ENCODE measurements at regions not wholly inside any gene's neighbourhood (a gene's known extent, or its start where the extent isn't known, plus 50 kb on each side); places are given as distances from the start of the nearest gene placed in this dataset.

- H2BK12ac ChIP-seq (ENCODE audit: low read length in 2 of 2), result peak overlapping the region; percentile 73 to 99
- peak overlapping the region in 1 of 2 experiments; percentile 16 for H3K4me3 ChIP-seq (ENCODE audit: insufficient read depth in 1 of 2, low read depth in 1 of 2, low read length in 2 of 2)
- 49% methylated on average over 6 of the region's 6 CpGs for WGBS
- H3K9ac ChIP-seq (ENCODE audit: low read length), result peak overlapping the region; percentile 81
- H3K18ac ChIP-seq (ENCODE audit: low read depth in 1 of 2, low read length in 2 of 2), result peak overlapping the region; percentile 93
- no peak overlapping the region for H2AFZ ChIP-seq (ENCODE audit: low read depth, low read length)
- peak overlapping the region in 1 of 2 experiments; percentile 83 for H3K14ac ChIP-seq (ENCODE audit: low read length in 2 of 2)
- no peak overlapping the region for H3K4me2 ChIP-seq (ENCODE audit: low read length, poor library complexity, severe bottlenecking)
- H3K4me1 ChIP-seq (ENCODE audit: control insufficient read depth, insufficient read depth, low read depth, low read length), result peaks cover 20% of the 10 kb centered on the region
- H3K27me3 ChIP-seq (ENCODE audit: control insufficient read depth in 1 of 2, insufficient read depth in 1 of 2, low read length in 2 of 2), result no peaks in the 10 kb centered on the region
- no peaks in the 10 kb centered on the region for H3K36me3 ChIP-seq (ENCODE audit: control insufficient read depth in 1 of 2, insufficient read depth in 2 of 2, low read depth in 1 of 2, low read length in 2 of 2)
- peak overlapping the region; percentile 88 for H2BK15ac ChIP-seq (ENCODE audit: low read depth, poor library complexity, severe bottlenecking)
- H3K4ac ChIP-seq (ENCODE audit: low read depth in 1 of 2, low read length in 2 of 2), result peak overlapping the region; percentile 84 to 85
- DNase-seq, result peak; percentile 97
- H2BK120ac ChIP-seq (ENCODE audit: low read depth, low read length), result peak overlapping the region; percentile 96
- peak overlapping the region; percentile 91 for H4K91ac ChIP-seq (ENCODE audit: low read length)
- peak overlapping the region; percentile 90 for H2BK5ac ChIP-seq (ENCODE audit: low read depth, low read length, poor library complexity, severe bottlenecking)
- H2AK5ac ChIP-seq (ENCODE audit: low read length, severe bottlenecking), result peak overlapping the region; percentile 97
- H4K8ac ChIP-seq (ENCODE audit: low read length), result peak overlapping the region; percentile 98
- peak overlapping the region; percentile 93 for H3K27ac ChIP-seq (ENCODE audit: low read length, poor library complexity, severe bottlenecking)
- no peaks in the 10 kb centered on the region for H3K79me1 ChIP-seq (replicated peaks; ENCODE audit: low read length, poor library complexity, severe bottlenecking)
- no peak overlapping the region for H3K23ac ChIP-seq (ENCODE audit: low read length in 2 of 2)
- no peaks in the 10 kb centered on the region for H3K9me3 ChIP-seq (ENCODE audit: control insufficient read depth, low read length)
Measured at GRCh38 chr2:237223201-237223861, 137.6 kb downstream of the COPS8 start.

GRCh38 chr2:237227190-237227589 lies 141.5 kb downstream of the COPS8 start:
- Histone ChIP-seq H2BK15ac (ENCODE audit: low read depth, poor library complexity, severe bottlenecking) (no peak overlapping the region), H2BK120ac (ENCODE audit: low read depth, low read length) (peak overlapping the region; percentile 44), H2AK5ac (ENCODE audit: low read length, severe bottlenecking) (peak overlapping the region; percentile 54), H2BK12ac (ENCODE audit: low read length in 2 of 2) (peak overlapping the region; percentile 61 to 94), H3K4me2 (ENCODE audit: low read length, poor library complexity, severe bottlenecking) (no peak overlapping the region), H4K91ac (ENCODE audit: low read length) (peak overlapping the region; percentile 88), H3K23ac (ENCODE audit: low read length in 2 of 2) (no peak overlapping the region), H3K18ac (ENCODE audit: low read depth in 1 of 2, low read length in 2 of 2) (peak overlapping the region; percentile 72 to 95), H3K14ac (ENCODE audit: low read length in 2 of 2) (no peak overlapping the region), H3K27me3 (ENCODE audit: control insufficient read depth in 1 of 2, insufficient read depth in 1 of 2, low read length in 2 of 2) (no peaks in the 10 kb centered on the region), H3K4me1 (ENCODE audit: control insufficient read depth, insufficient read depth, low read depth, low read length) (peaks cover 17% of the 10 kb centered on the region), H3K79me1 (replicated peaks; ENCODE audit: low read length, poor library complexity, severe bottlenecking) (no peaks in the 10 kb centered on the region), H3K4ac (ENCODE audit: low read depth in 1 of 2, low read length in 2 of 2) (peak overlapping the region; percentile 73 to 81), H3K4me3 (ENCODE audit: insufficient read depth in 1 of 2, low read depth in 1 of 2, low read length in 2 of 2) (no peak overlapping the region), H4K8ac (ENCODE audit: low read length) (peak overlapping the region; percentile 90), H3K9me3 (ENCODE audit: control insufficient read depth, low read length) (no peaks in the 10 kb centered on the region), H3K36me3 (ENCODE audit: control insufficient read depth in 1 of 2, insufficient read depth in 2 of 2, low read depth in 1 of 2, low read length in 2 of 2) (peaks cover 0 to 3% of the 10 kb centered on the region in 2 experiments), H3K9ac (ENCODE audit: low read length) (peak overlapping the region; percentile 80), H2BK5ac (ENCODE audit: low read depth, low read length, poor library complexity, severe bottlenecking) (peak overlapping the region; percentile 3), H3K27ac (ENCODE audit: low read length, poor library complexity, severe bottlenecking) (peak overlapping the region; percentile 66), H2AFZ (ENCODE audit: low read depth, low read length) (no peak overlapping the region)
- 63% methylated on average over 1 of the region's 2 CpGs for WGBS
- no peak for DNase-seq

- Histone ChIP-seq H2BK12ac (ENCODE audit: low read length in 2 of 2) (peak overlapping the region; percentile 50 to 69), H3K4me2 (ENCODE audit: low read length, poor library complexity, severe bottlenecking) (no peak overlapping the region), H3K36me3 (ENCODE audit: control insufficient read depth in 1 of 2, insufficient read depth in 2 of 2, low read depth in 1 of 2, low read length in 2 of 2) (peaks cover 0 to 3% of the 10 kb centered on the region in 2 experiments), H3K27me3 (ENCODE audit: control insufficient read depth in 1 of 2, insufficient read depth in 1 of 2, low read length in 2 of 2) (no peaks in the 10 kb centered on the region), H4K8ac (ENCODE audit: low read length) (peak overlapping the region; percentile 90), H3K4me3 (ENCODE audit: insufficient read depth in 1 of 2, low read depth in 1 of 2, low read length in 2 of 2) (no peak overlapping the region), H3K79me1 (replicated peaks; ENCODE audit: low read length, poor library complexity, severe bottlenecking) (no peaks in the 10 kb centered on the region), H3K27ac (ENCODE audit: low read length, poor library complexity, severe bottlenecking) (peak overlapping the region; percentile 66), H3K18ac (ENCODE audit: low read depth in 1 of 2, low read length in 2 of 2) (peak overlapping the region; percentile 72 to 95), H3K4me1 (ENCODE audit: control insufficient read depth, insufficient read depth, low read depth, low read length) (peaks cover 14% of the 10 kb centered on the region), H3K4ac (ENCODE audit: low read depth in 1 of 2, low read length in 2 of 2) (peak overlapping the region; percentile 57 to 73), H2BK120ac (ENCODE audit: low read depth, low read length) (peak overlapping the region; percentile 93), H2AK5ac (ENCODE audit: low read length, severe bottlenecking) (no peak overlapping the region), H3K9ac (ENCODE audit: low read length) (peak overlapping the region; percentile 80), H3K14ac (ENCODE audit: low read length in 2 of 2) (no peak overlapping the region), H3K9me3 (ENCODE audit: control insufficient read depth, low read length) (no peaks in the 10 kb centered on the region), H2BK5ac (ENCODE audit: low read depth, low read length, poor library complexity, severe bottlenecking) (peak overlapping the region; percentile 3), H4K91ac (ENCODE audit: low read length) (peak overlapping the region; percentile 88), H2AFZ (ENCODE audit: low read depth, low read length) (no peak overlapping the region), H3K23ac (ENCODE audit: low read length in 2 of 2) (no peak overlapping the region), H2BK15ac (ENCODE audit: low read depth, poor library complexity, severe bottlenecking) (no peak overlapping the region)
- peak; percentile 97 for DNase-seq
- 0% methylated on average over 7 of the region's 7 CpGs for WGBS
Measured at GRCh38 chr2:237227592-237228280, 142.0 kb downstream of the COPS8 start.

GRCh38 chr2:237228281-237228625 lies 142.6 kb downstream of the COPS8 start:
- H2BK15ac ChIP-seq (ENCODE audit: low read depth, poor library complexity, severe bottlenecking), result no peak overlapping the region
- H4K8ac ChIP-seq (ENCODE audit: low read length), result peak overlapping the region; percentile 55
- no peak for DNase-seq
- H2AK5ac ChIP-seq (ENCODE audit: low read length, severe bottlenecking), result peak overlapping the region; percentile 31
- H3K36me3 ChIP-seq (ENCODE audit: control insufficient read depth in 1 of 2, insufficient read depth in 2 of 2, low read depth in 1 of 2, low read length in 2 of 2), result peaks cover 0 to 3% of the 10 kb centered on the region in 2 experiments
- no peak overlapping the region for H3K4me3 ChIP-seq (ENCODE audit: insufficient read depth in 1 of 2, low read depth in 1 of 2, low read length in 2 of 2)
- peak overlapping the region; percentile 66 for H3K27ac ChIP-seq (ENCODE audit: low read length, poor library complexity, severe bottlenecking)
- peak overlapping the region; percentile 93 for H2BK120ac ChIP-seq (ENCODE audit: low read depth, low read length)
- H3K9me3 ChIP-seq (ENCODE audit: control insufficient read depth, low read length), result no peaks in the 10 kb centered on the region
- H3K27me3 ChIP-seq (ENCODE audit: control insufficient read depth in 1 of 2, insufficient read depth in 1 of 2, low read length in 2 of 2), result no peaks in the 10 kb centered on the region
- no peak overlapping the region for H3K23ac ChIP-seq (ENCODE audit: low read length in 2 of 2)
- no peak overlapping the region for H3K4me2 ChIP-seq (ENCODE audit: low read length, poor library complexity, severe bottlenecking)
- peak overlapping the region; percentile 25 for H4K91ac ChIP-seq (ENCODE audit: low read length)
- peak overlapping the region; percentile 57 to 84 for H3K4ac ChIP-seq (ENCODE audit: low read depth in 1 of 2, low read length in 2 of 2)
- H3K79me1 ChIP-seq (replicated peaks; ENCODE audit: low read length, poor library complexity, severe bottlenecking), result no peaks in the 10 kb centered on the region
- 90% methylated on average over 4 of the region's 4 CpGs for WGBS
- H3K18ac ChIP-seq (ENCODE audit: low read depth in 1 of 2, low read length in 2 of 2), result peak overlapping the region; percentile 37 to 62
- H2BK12ac ChIP-seq (ENCODE audit: low read length in 2 of 2), result peak overlapping the region; percentile 50 to 69
- H3K9ac ChIP-seq (ENCODE audit: low read length), result peak overlapping the region; percentile 80
- peaks cover 12% of the 10 kb centered on the region for H3K4me1 ChIP-seq (ENCODE audit: control insufficient read depth, insufficient read depth, low read depth, low read length)
- no peak overlapping the region for H2AFZ ChIP-seq (ENCODE audit: low read depth, low read length)
- peak overlapping the region in 1 of 2 experiments; percentile 27 for H3K14ac ChIP-seq (ENCODE audit: low read length in 2 of 2)
- peak overlapping the region; percentile 25 for H2BK5ac ChIP-seq (ENCODE audit: low read depth, low read length, poor library complexity, severe bottlenecking)
